Effector CD8-positive, alpha-beta T cell (primary cell): ENCODE measurements at regions not wholly inside any gene's neighbourhood (a gene's known extent, or its start where the extent isn't known, plus 50 kb on each side); places are given as distances from the start of the nearest gene placed in this dataset.

Experiments used
- DNase-seq: peaks from one replicate; lab custom pipeline; 2025; lab: John Stamatoyannopoulos, UW

GRCh38 chr17:77444628-77444983 is 303.8 kb downstream of the SEC14L1 start:
- no peak for DNase-seq

GRCh38 chr17:77444984-77445759 is 304.4 kb downstream of the SEC14L1 start:
- DNase-seq, result peak; percentile 57

GRCh38 chr17:77445760-77446532 is 305.2 kb downstream of the SEC14L1 start:
- peak; percentile 28 for DNase-seq

GRCh38 chr17:77446940-77447634 is 306.3 kb downstream of the SEC14L1 start:
- DNase-seq, result no peak

GRCh38 chr17:77449373-77449907 is 308.7 kb downstream of the SEC14L1 start:
- no peak for DNase-seq

- DNase-seq, result no peak
Observed at GRCh38 chr17:77449908-77450741, 309.4 kb downstream of the SEC14L1 start.

GRCh38 chr17:77450742-77451244 is 310.0 kb downstream of the SEC14L1 start:
- DNase-seq, result no peak

- DNase-seq, result peak; percentile 64
Observed at GRCh38 chr17:77451245-77451893, 310.6 kb downstream of the SEC14L1 start.

- no peak for DNase-seq
Observed at GRCh38 chr17:77451894-77452852, 311.4 kb downstream of the SEC14L1 start.

GRCh38 chr17:77453613-77454241 is 313.0 kb downstream of the SEC14L1 start:
- DNase-seq, result peak; percentile 24

GRCh38 chr17:77454242-77455095 is 313.7 kb downstream of the SEC14L1 start:
- DNase-seq, result no peak

GRCh38 chr17:77455111-77455890 is 314.5 kb downstream of the SEC14L1 start:
- DNase-seq, result no peak

GRCh38 chr17:77455891-77456260 is 315.1 kb downstream of the SEC14L1 start:
- DNase-seq, result no peak

- DNase-seq, result no peak
Observed at GRCh38 chr17:77456271-77456950, 315.6 kb downstream of the SEC14L1 start.

GRCh38 chr17:77456951-77457548 is 316.3 kb downstream of the SEC14L1 start:
- DNase-seq, result no peak

GRCh38 chr17:77457572-77458201 is 316.9 kb downstream of the SEC14L1 start:
- DNase-seq, result no peak
